HepG2 (cell line): ENCODE measurements at regions not wholly inside any gene's neighbourhood (a gene's known extent, or its start where the extent isn't known, plus 50 kb on each side); places are given as distances from the start of the nearest gene placed in this dataset.

Source experiments
- ATAC-seq: fragments of 200-7000 bp; cut with Tn5 transposase; 3 replicates; pipeline ENCODE4 v1.9.1; 2020; ENCODE audit warnings: mild to moderate bottlenecking, moderate library complexity
- BruUV-seq: library from RNA; stranded (reverse); fragments of 400-500 nt; replicated peaks from 2 replicates; lab custom pipeline; 2021; lab: Mats Ljungman, UMichigan
- CTCF ChIA-PET: fragments of 300-600 bp; formaldehyde crosslinking; extraction: SDS; loops from one replicate; lab custom pipeline; 2021; ENCODE audit warnings: low total read pairs, inconsistent platforms, low intra/inter-chr PET ratio; lab: Yijun Ruan, JAX
- POLR2A ChIA-PET: fragments of 350-600 bp; sonication (Branson Sonifier 250); formaldehyde crosslinking; loops from one replicate; lab custom pipeline; 2020; ENCODE audit warnings: antibody characterized with exemption, inconsistent platforms; lab: Yijun Ruan, JAX
- DNase-seq: peaks from one replicate; pipeline ENCODE4 v3.0.0-alpha.2; 2015; ENCODE audit warnings: low spot score
- FAIRE-seq: peaks from 3 replicates; lab custom pipeline; 2011; peaks lifted over from hg19 to GRCh38; lab: Jason Lieb, UNC
- H2AFZ ChIP-seq: one replicate; pipeline ENCODE4 v1.6.1; 2011; ENCODE audit warnings: low read length, inconsistent platforms
- H3K27ac ChIP-seq: fragments of 300-600 bp; 3 replicates; pipeline ENCODE4 v1.8.0; 2011; ENCODE audit warnings: mixed run types, mild to moderate bottlenecking, mixed read lengths, low read length, inconsistent platforms; ENCODE audit not compliant: insufficient read depth; ENCODE audit errors: extremely low read length
- H3K27me3 ChIP-seq, 2 experiments: fragments of 200-600 bp in 1 of 2; 2 replicates in 1 of 2; 3 replicates in 1 of 2; pipeline versions ENCODE4 v1.6.0 to v1.8.0; 2011; ENCODE audit warnings: low read length in 2 of 2, mild to moderate bottlenecking in 2 of 2, moderate library complexity in 2 of 2, inconsistent platforms in 1 of 2; ENCODE audit not compliant: insufficient read depth in 2 of 2, control insufficient read depth in 1 of 2
- H3K36me3 ChIP-seq, 2 experiments: fragments of 200-600 bp in 1 of 2; replicated peaks in 1 of 2; 2 replicates in 1 of 2; 3 replicates in 1 of 2; pipeline versions ENCODE4 v1.5.1 to v1.8.0; 2011; ENCODE audit warnings: low read length in 2 of 2, inconsistent platforms in 1 of 2; ENCODE audit not compliant: insufficient read depth in 2 of 2, control insufficient read depth in 1 of 2
- H3K4me1 ChIP-seq: 2 replicates; pipeline ENCODE4 v1.5.1; 2012; ENCODE audit warnings: low read length, inconsistent platforms; ENCODE audit not compliant: insufficient read depth
- H3K4me2 ChIP-seq: 2 replicates; pipeline ENCODE4 v1.6.0; 2011; ENCODE audit warnings: low read depth, low read length, inconsistent platforms
- H3K4me3 ChIP-seq, 3 experiments: fragments of 200-600 bp in 1 of 3; sonication (generic), shearing (Covaris generic) in 1 of 3; replicated peaks in 1 of 3; 2 replicates each; pipeline ENCODE4 v1.5.1; 2011 to 2016; ENCODE audit warnings: low read length in 3 of 3, inconsistent platforms in 2 of 3, low read depth in 2 of 3, mild to moderate bottlenecking in 2 of 3, control low read depth in 1 of 3, mixed read lengths in 1 of 3; ENCODE audit not compliant: insufficient read depth in 1 of 3
- H3K79me2 ChIP-seq: one replicate; pipeline ENCODE4 v1.6.1; 2011; ENCODE audit warnings: low read length, inconsistent platforms; ENCODE audit not compliant: insufficient read depth
- H3K9ac ChIP-seq: 2 replicates; pipeline ENCODE4 v1.6.0; 2011; ENCODE audit warnings: mild to moderate bottlenecking, low read depth, low read length, inconsistent platforms; ENCODE audit not compliant: insufficient read depth
- H3K9me3 ChIP-seq: 2 replicates; pipeline ENCODE4 v1.5.1; 2012; ENCODE audit warnings: mild to moderate bottlenecking, low read length
- H4K20me1 ChIP-seq: 2 replicates; pipeline ENCODE4 v1.6.0; 2011; ENCODE audit warnings: inconsistent platforms, mild to moderate bottlenecking, low read length, moderate library complexity; ENCODE audit not compliant: insufficient read depth
- EHMT2 ChIP-seq: fragments of 200-600 bp; sonication (generic); IDR thresholded peaks from 2 replicates; pipeline ENCODE4 v1.7.0; 2017; ENCODE audit warnings: antibody characterized with exemption, low read depth, low read length, borderline replicate concordance
- MAFF ChIP-seq: IDR thresholded peaks from 2 replicates; pipeline ENCODE4 v1.6.1; 2011; ENCODE audit warnings: low read depth, low read length, improper control_type of control experiment
- MAFK ChIP-seq, 2 experiments: IDR thresholded peaks in 1 of 2; conservative IDR thresholded peaks in 1 of 2; 2 replicates each; pipeline ENCODE4 v1.6.1; 2011; ENCODE audit warnings: improper control_type of control experiment in 2 of 2, low read length in 2 of 2
- NFIC ChIP-seq: IDR thresholded peaks from 2 replicates; pipeline ENCODE4 v1.6.1; 2012; ENCODE audit warnings: mild to moderate bottlenecking, low read length, inconsistent platforms
- U2AF2 ChIP-seq: fragments of 200-400 bp; formaldehyde crosslinking; IDR thresholded peaks from 2 replicates; pipeline ENCODE4 v1.6.1; 2017; ENCODE audit warnings: low read depth, mild to moderate bottlenecking, low read length
- ZNF737 ChIP-seq: sonication (generic); formaldehyde crosslinking; IDR thresholded peaks from 2 replicates; pipeline ENCODE4 v1.5.0; 2020; ENCODE audit warnings: missing genetic modification reagents, mild to moderate bottlenecking, borderline replicate concordance
- WGBS: methylation state at CpG from one replicate; pipeline ENCODE4 v1.1.6; 2017; ENCODE audit warnings: low lambda C conversion rate; 5-methylcytosine and 5-hydroxymethylcytosine counted together
- in situ Hi-C: cut with HindIII; loops from 2 replicates; pipeline ENCODE4 v1.10.0; 2017; ENCODE audit warnings: low pct_unique_long_range_greater_than_20kb; ENCODE audit not compliant: extremely low pct_ligation_motif_present
- intact Hi-C: fragments of 100-400 bp; cut with micrococcal nuclease; formaldehyde crosslinking; loops from one replicate; pipeline ENCODE4 v1.10.0; 2022; ENCODE audit not compliant: unreplicated experiment

DNA sequence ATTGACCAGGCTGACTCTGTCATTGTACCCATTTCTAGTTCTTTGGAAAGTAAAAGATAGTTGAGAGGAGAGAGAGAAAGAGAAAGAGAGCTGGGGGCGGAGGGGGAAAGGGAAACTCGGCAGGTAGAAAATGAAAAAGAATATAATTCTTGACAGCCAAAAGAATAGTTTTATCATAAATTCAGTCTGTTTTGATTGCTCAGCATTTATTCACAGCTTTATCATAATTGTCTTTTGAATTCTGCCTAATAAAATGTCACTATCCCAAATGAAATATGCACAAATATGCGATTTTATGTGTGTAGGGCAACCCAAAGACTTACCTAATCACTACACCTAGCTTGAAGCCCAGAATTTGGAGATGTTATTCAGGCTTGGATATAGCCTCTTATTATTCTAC lies 1024.0 kb upstream of the PABPC4L start:
- no peak overlapping the region for H3K9ac ChIP-seq
- H3K79me2 ChIP-seq = no peaks in the 10 kb centered on the region
- no peaks in the 10 kb centered on the region for H3K4me1 ChIP-seq
- H3K27me3 ChIP-seq = no peaks in the 10 kb centered on the region
- POLR2A ChIA-PET = no interaction called here
- H2AFZ ChIP-seq = no peak overlapping the region
- BruUV-seq = no TSS peak
- peak; percentile 73 for TF ChIP-seq MAFF
- peak; percentile 58 to 85 for TF ChIP-seq MAFK (conservative IDR thresholded peaks at IDR 0.05 in 1 of 2, IDR thresholded peaks at IDR 0.05 in 1 of 2; ENCODE audit: low read length in 2 of 2)
- TF ChIP-seq U2AF2 = no peak
- TF ChIP-seq, all 625 proteins: peak for 2
- ATAC-seq = no peak
- Histone ChIP-seq H3K4me2 (no peak overlapping the region), H3K9me3 (no peaks in the 10 kb centered on the region), H3K36me3 (no peaks in the 10 kb centered on the region), H3K4me3 (no peak overlapping the region), H3K27ac (no peak overlapping the region), H4K20me1 (no peaks in the 10 kb centered on the region)
- in situ Hi-C loops = no loop called here
- CTCF ChIA-PET = no interaction called here
- no peak for FAIRE-seq
- no peak for DNase-seq
- intact Hi-C loops = no loop called here
- 4% methylated on average over 3 of the region's 3 CpGs for WGBS

DNA sequence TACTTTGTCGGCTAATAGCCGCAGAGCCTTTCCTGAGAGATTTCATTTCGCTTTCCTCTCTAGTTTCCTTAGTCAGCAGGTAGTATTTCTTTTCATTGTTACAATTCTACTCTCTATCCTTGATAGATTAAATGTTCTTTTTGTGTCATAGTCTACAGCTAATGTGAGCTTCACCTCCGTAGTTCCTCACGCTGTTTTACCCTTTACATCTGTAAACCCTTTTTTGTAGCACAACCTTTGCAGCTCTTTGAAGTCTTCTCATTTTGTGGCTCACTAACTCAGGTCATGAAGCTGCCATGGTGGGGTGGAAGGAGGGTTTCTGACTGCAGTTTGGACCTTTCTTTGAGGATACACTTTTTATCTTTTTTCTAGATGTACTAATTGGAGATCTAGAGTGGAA lies 1008.8 kb upstream of the PABPC4L start:
- Histone ChIP-seq H3K9ac (no peak overlapping the region), H3K79me2 (no peaks in the 10 kb centered on the region), H4K20me1 (no peaks in the 10 kb centered on the region), H3K4me3 (no peak overlapping the region)
- no peak for DNase-seq
- in situ Hi-C loops = no loop called here
- no peak for TF ChIP-seq ZNF737
- no peak for TF ChIP-seq EHMT2
- TF ChIP-seq NFIC = no peak
- TF ChIP-seq, all 625 proteins: peak for 0
- H3K9me3 ChIP-seq = no peaks in the 10 kb centered on the region
- ChIA-PET CTCF (no interaction called here), POLR2A (no interaction called here)
- no TSS peak for BruUV-seq
- no peaks in the 10 kb centered on the region for H3K27me3 ChIP-seq
- H3K36me3 ChIP-seq = no peaks in the 10 kb centered on the region
- no peak overlapping the region for H3K4me2 ChIP-seq
- no peak overlapping the region for H3K27ac ChIP-seq
- intact Hi-C loops = no loop called here
- FAIRE-seq (no peak), ATAC-seq (no peak)
- H2AFZ ChIP-seq = peak overlapping the region; percentile 16
- whole genome bisulfite sequencing = 36% methylated on average over 5 of the region's 5 CpGs
- H3K4me1 ChIP-seq = no peaks in the 10 kb centered on the region
